Stomach smooth muscle (tissue), 2 donors: ENCODE measurements at regions not wholly inside any gene's neighbourhood (a gene's known extent, or its start where the extent isn't known, plus 50 kb on each side); places are given as distances from the start of the nearest gene placed in this dataset.

Experiments used
- H3K27ac ChIP-seq: one replicate; pipeline ENCODE4 v1.7.0; 2013; ENCODE audit warnings: mild to moderate bottlenecking, low read length, inconsistent platforms
- H3K27me3 ChIP-seq, 2 donors: one replicate each; pipeline ENCODE4 v1.7.0; 2013; ENCODE audit warnings: low read length in 2 of 2; ENCODE audit not compliant: insufficient read depth in 2 of 2, control insufficient read depth in 1 of 2
- H3K36me3 ChIP-seq, 2 donors: one replicate each; pipeline ENCODE4 v1.7.0; 2013; ENCODE audit warnings: low read length in 2 of 2; ENCODE audit not compliant: control insufficient read depth in 2 of 2, insufficient read depth in 2 of 2
- H3K4me1 ChIP-seq: one replicate; pipeline ENCODE4 v1.7.0; 2013; ENCODE audit warnings: low read length; ENCODE audit not compliant: control insufficient read depth, insufficient read depth
- H3K4me3 ChIP-seq, 2 donors: one replicate each; pipeline ENCODE4 v1.7.0; 2013; ENCODE audit warnings: low read length in 2 of 2
- H3K9ac ChIP-seq, 2 donors: one replicate each; pipeline ENCODE4 v1.7.0; 2013; ENCODE audit warnings: low read length in 2 of 2, mild to moderate bottlenecking in 1 of 2
- H3K9me3 ChIP-seq, 2 donors: one replicate each; pipeline ENCODE4 v1.7.0; 2013; ENCODE audit warnings: low read length in 2 of 2; ENCODE audit not compliant: control insufficient read depth in 2 of 2
- donor health status: healthy.
- donor health status: Pancreatic carcinoma.

DNA sequence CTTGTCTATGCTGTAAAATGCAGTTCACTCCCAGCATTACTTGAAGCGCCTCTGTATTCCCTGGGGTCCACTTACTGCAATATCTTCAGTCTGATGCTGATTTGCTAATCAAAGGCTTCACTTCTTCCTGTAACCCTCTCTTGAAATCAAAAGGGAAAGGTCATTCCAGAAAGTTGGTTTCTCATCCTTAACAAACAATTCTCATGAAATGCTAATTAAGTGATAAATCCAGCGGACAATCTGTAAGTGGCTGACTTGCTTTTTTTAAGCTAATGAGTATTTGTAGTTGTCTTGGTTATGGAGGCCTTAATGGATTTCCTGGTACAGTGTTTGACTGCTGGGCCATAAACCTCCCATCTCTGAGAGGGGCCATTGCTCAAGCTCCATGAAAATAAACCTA lies 499.6 kb upstream of the HS6ST1 start:
- Histone ChIP-seq H3K27me3 (peaks cover 0 to 4% of the 10 kb centered on the region in 2 donors), H3K27ac (no peak overlapping the region), H3K36me3 (no peaks in the 10 kb centered on the region), H3K9me3 (no peaks in the 10 kb centered on the region), H3K4me3 (no peak overlapping the region), H3K4me1 (no peaks in the 10 kb centered on the region), H3K9ac (no peak overlapping the region)

DNA sequence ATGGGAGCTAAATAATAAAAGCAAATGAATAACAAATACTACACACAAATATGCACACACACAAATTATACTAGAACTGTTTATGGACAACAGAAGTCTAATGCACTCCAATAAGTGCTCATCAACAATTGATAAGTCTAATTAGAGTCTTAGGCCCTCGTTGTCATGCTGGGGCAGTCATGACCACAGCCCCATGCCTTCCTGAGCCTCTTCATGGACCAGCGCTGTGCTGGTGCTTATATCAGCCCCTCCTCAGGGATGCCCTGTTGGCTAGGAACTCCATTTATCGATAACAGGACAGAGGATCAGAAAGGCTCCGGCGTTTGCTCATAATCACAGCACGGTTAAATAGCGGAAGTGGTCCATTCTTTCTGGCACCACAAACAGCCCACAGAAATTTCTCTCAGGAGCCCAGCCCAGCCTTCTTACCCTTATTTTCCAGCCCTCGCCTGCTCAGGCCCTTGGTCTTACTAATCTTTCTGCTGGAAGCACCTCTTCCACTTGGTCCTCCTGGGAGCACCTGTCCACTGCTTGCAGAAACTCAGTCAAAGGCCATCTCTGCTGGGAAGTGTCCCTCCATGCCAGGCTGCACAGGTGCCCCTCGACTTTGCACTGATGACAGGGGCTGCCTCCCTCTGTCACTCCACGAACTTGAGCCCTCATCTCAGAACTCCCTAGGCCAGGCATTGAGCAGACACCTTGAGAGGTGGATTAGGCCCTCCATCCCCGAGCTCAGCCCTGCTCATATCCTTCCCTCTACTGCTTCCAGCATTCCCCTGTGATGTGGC lies 500.2 kb upstream of the HS6ST1 start:
- Histone ChIP-seq H3K36me3 (no peaks in the 10 kb centered on the region), H3K27ac (no peak overlapping the region), H3K4me3 (no peak overlapping the region), H3K9ac (no peak overlapping the region), H3K9me3 (no peaks in the 10 kb centered on the region), H3K27me3 (peaks cover 0 to 4% of the 10 kb centered on the region in 2 donors), H3K4me1 (no peaks in the 10 kb centered on the region)

DNA sequence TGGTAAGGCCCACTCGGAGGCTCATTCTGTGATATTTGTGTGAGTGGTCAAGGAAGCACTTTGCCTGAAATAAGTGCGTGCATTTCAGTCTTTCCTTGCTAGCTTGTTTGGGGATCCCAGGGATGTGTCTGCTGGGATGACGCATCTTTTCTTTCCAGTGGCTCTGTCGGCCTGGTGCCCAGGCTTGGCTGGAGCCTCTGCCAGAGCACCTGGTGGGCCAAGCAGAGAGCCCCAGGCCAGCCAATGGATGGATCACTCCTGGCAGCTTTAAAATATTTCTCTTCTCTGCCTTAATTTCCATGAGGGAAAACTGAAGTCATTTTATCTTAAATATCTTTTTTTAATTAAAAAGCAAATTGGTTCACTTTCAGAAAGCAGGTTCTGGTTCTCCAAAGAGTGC lies 501.8 kb upstream of the HS6ST1 start:
- Histone ChIP-seq H3K4me1 (no peaks in the 10 kb centered on the region), H3K36me3 (no peaks in the 10 kb centered on the region)

DNA sequence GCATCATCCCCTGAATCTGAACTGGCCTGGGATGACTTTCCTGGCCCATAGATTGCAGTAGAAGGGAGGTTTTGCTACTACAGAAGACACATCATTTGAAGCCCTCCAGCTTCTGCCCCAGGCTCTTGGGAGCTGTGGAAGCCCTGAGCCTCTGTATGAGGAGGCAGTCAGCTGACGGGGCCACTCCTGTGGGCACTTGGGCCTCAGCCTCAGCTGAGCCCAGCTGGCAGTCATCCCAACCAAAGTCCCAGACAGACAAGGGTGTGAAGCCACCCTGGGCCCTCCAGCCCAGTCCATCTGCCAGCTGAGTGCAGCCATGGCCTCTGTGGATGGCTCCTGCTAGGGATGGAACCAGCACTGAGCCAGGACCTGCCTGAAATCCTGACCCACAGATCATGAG lies 502.3 kb upstream of the HS6ST1 start:
- Histone ChIP-seq H3K4me3 (no peak overlapping the region), H3K9me3 (no peaks in the 10 kb centered on the region), H3K27ac (no peak overlapping the region), H3K9ac (no peak overlapping the region), H3K36me3 (no peaks in the 10 kb centered on the region), H3K4me1 (no peaks in the 10 kb centered on the region), H3K27me3 (peaks cover 0 to 4% of the 10 kb centered on the region in 2 donors)

More for the DNA sequence above, 501.8 kb upstream of the HS6ST1 start:
- H3K9me3 ChIP-seq, result no peaks in the 10 kb centered on the region
- H3K27me3 ChIP-seq, result peaks cover 0 to 4% of the 10 kb centered on the region in 2 donors
- H3K4me3 ChIP-seq, result no peak overlapping the region
- no peak overlapping the region for H3K27ac ChIP-seq
- H3K9ac ChIP-seq, result no peak overlapping the region

DNA sequence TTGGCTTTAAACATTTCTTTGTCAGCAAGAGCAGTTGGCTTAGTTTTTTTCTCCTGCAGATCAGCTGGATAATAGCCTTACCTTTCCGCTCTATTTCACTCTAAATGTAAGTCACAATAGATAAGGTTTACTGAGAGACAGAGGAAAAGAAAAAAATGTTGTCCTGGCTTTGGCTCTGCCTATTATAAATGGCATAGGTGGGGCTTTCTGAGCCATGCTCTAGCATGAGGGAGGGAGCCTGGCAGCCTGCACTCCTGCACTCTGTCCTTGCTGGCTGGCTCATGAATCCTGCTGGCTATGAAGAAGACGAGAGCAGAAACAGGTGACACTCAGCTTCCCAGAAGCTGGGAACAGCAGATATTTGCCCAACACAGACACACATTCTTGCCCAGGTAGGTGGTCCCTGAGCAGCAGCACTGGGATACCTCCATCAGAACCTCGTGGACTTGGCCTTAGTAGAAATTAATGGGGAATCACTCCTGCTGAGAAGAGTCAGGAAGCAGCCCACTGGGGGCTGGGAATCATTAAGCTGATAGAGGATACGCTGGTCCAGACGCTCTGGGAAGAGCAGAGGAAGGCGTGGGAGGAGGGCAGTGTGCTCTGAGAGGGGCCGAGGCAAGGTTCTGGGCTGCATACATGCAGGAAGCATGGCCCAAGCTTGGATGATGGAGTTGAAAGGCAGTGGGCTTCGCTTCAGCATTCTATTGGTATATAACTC lies 514.4 kb upstream of the HS6ST1 start:
- Histone ChIP-seq H3K9ac (no peak overlapping the region), H3K4me3 (no peak overlapping the region), H3K9me3 (no peaks in the 10 kb centered on the region), H3K36me3 (no peaks in the 10 kb centered on the region), H3K4me1 (no peaks in the 10 kb centered on the region), H3K27me3 (no peaks in the 10 kb centered on the region), H3K27ac (no peak overlapping the region)

DNA sequence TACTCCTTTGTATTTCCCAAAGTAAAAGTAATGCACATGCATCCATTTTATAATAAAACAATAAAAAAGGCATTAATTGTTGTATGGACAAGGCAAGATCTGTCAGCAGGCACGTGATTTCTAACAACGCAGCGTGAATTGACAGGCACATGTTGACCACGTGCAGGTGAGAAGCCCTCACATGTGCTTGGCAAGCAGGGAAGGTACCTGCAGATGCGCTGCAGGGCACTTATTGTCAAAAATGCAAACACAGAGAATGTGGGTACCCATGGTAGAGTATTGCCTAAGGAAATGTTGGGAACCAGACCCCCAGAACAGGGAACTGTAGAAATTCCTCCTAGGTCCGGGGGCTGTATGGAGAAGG lies 515.0 kb upstream of the HS6ST1 start:
- Histone ChIP-seq H3K27ac (no peak overlapping the region), H3K36me3 (no peaks in the 10 kb centered on the region), H3K27me3 (no peaks in the 10 kb centered on the region), H3K4me1 (no peaks in the 10 kb centered on the region), H3K4me3 (no peak overlapping the region), H3K9me3 (no peaks in the 10 kb centered on the region), H3K9ac (no peak overlapping the region)

DNA sequence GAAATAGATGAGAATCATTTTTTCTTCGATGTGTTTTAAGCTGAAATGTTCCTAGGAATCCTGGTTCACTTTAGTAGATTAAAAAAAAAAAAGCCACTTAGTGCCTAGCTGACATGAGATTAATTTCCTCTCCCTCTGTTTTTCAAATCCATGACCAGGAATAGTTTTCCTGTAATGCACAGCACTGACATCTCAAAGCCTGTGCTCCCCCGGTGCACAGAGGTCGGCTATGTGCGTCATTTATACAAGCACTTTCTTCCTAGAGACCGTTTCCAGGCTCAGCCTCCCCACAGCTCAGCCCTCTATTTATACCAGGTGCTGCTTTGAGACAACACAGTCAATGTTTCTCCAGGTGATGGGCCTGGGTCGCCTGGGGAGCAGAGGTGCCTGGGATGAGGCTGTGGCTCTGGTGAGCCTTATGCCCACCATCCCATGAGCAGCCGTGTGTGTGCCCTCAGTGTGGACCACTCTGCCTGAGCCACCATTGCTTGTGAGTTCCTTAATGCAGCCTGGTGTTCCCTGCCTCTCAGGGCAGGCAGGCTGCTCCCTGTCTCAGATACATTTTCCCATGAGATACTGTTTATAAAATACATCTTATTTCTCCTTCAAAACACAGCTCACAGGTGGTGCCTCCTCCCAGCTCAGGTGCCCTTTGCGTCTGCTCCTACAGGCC lies 515.7 kb upstream of the HS6ST1 start:
- H3K36me3 ChIP-seq, result no peaks in the 10 kb centered on the region
- no peaks in the 10 kb centered on the region for H3K9me3 ChIP-seq
- H3K27me3 ChIP-seq, result no peaks in the 10 kb centered on the region
- H3K9ac ChIP-seq, result no peak overlapping the region
- H3K4me3 ChIP-seq, result no peak overlapping the region
- H3K27ac ChIP-seq, result no peak overlapping the region
- no peaks in the 10 kb centered on the region for H3K4me1 ChIP-seq

DNA sequence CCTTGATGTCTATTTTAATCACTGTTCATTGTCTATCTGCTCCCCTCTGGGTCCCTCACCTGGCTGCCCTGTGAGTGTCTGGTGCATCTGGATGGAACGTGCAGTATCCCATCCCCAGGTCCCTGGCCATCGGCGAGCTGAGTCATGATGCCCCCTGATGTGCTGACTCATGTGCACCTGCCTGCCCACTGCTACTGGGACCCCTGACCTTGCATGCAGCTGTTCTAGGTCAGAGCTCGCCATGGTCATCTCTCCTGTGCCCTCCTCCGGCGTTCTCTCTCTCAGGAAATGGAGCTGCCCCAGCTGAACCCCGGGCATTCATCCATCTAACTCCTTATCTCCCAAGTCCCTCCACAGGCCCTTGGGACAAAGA lies 516.2 kb upstream of the HS6ST1 start:
- Histone ChIP-seq H3K4me1 (no peaks in the 10 kb centered on the region), H3K4me3 (no peak overlapping the region), H3K27me3 (no peaks in the 10 kb centered on the region)

DNA sequence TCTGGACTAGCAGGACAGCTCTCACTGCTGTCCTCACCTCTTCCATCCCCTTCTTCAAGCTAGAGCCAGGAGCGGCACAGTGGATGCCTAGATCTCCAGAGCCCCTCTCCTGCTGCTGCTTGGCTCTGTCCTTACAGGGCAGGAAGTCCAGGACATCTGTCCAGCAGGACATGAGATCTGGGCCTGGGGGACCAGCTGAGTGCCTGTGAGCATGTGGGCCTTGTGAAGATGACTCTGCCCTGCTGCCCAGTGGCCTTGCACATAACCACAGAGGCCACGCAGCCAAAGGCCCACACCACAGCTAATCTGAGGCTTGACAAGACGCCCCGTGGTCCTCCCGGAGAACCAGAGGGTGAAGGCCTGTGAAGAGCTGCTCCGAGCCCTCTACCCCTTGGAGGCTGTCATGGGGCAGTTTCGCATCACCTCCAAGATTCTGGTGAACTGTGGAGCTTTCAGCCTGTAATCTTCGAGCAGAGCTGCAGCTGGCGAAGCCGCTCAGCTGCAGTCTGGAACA lies 516.7 kb upstream of the HS6ST1 start:
- H3K9ac ChIP-seq, result no peak overlapping the region
- no peaks in the 10 kb centered on the region for H3K36me3 ChIP-seq
- H3K27ac ChIP-seq, result no peak overlapping the region
- H3K9me3 ChIP-seq, result no peaks in the 10 kb centered on the region
- H3K4me3 ChIP-seq, result no peak overlapping the region
- no peaks in the 10 kb centered on the region for H3K4me1 ChIP-seq
- no peaks in the 10 kb centered on the region for H3K27me3 ChIP-seq

More for the DNA sequence above, 516.2 kb upstream of the HS6ST1 start:
- Histone ChIP-seq H3K9ac (no peak overlapping the region), H3K36me3 (no peaks in the 10 kb centered on the region), H3K9me3 (no peaks in the 10 kb centered on the region), H3K27ac (no peak overlapping the region)

DNA sequence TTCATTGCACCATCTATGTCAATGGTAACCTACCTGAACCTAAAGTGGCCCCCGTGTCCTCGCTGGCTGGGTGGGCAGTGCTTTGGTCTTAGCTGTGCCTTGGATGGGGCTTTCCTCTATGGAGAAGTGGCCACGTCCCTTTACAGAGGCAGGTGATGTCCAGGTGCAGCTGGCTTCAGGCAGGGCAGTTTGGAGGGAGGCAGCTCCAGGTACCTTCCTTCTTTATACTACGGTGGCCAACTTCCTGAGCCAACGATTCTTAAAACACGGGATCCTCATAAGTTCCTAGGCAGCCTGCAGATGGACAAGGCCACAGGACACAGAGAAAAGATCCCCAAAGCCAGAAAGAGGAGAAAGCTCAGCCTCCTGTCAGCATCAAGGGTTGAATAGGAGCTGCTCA lies 517.3 kb upstream of the HS6ST1 start:
- H3K27me3 ChIP-seq, result no peaks in the 10 kb centered on the region

More for the DNA sequence above, 517.3 kb upstream of the HS6ST1 start:
- Histone ChIP-seq H3K36me3 (no peaks in the 10 kb centered on the region), H3K9ac (no peak overlapping the region), H3K4me3 (no peak overlapping the region), H3K27ac (no peak overlapping the region), H3K4me1 (no peaks in the 10 kb centered on the region), H3K9me3 (no peaks in the 10 kb centered on the region)
